Astrocyte of the cerebellum (primary cell): ENCODE measurements at regions not wholly inside any gene's neighbourhood (a gene's known extent, or its start where the extent isn't known, plus 50 kb on each side); places are given as distances from the start of the nearest gene placed in this dataset.

Experiments used
- DNase-seq: peaks from one replicate; pipeline ENCODE4 v3.0.0-alpha.2; 2011; ENCODE audit warnings: low read depth
- H3K4me3 ChIP-seq: 2 replicates; pipeline ENCODE4 v1.5.1; 2011; ENCODE audit warnings: mild to moderate bottlenecking, low read depth, low read length, moderate library complexity
- in situ Hi-C: cut with HindIII; loops from 2 replicates; pipeline ENCODE4 v1.10.0; 2017; ENCODE audit warnings: low sequenced_read_pairs
- TF ChIP-seq, protein P1 (sequence below): IDR thresholded peaks from 2 replicates; pipeline ENCODE4 v1.5.1; 2012; ENCODE audit warnings: low read length, low read depth, moderate library complexity, mild to moderate bottlenecking; ENCODE audit errors: missing control alignments

DNA sequence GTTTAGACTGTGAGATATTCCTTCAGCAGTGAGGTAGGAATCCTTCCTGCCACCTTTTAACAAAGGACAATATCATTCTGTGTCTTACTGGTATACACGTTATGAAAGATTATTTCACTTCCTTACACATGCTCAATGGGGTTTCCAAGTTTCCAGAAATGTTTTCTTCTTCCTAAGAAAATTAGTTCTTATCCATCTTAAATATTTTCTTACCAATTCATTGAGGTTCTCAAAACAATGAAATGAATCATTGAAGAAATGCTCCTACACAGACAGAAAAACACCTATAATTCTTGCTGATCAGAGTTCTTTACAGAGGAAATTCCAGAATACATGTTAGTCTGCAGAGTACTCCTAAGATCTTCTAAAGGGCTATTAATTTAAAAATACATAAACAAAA is 51.4 kb upstream of the SEC61G start:
- no peak for DNase-seq
- no peak overlapping the region for H3K4me3 ChIP-seq
- in situ Hi-C loops = loop anchor here (25.0 kb wide), 2 partner anchors 252 to 752 kb away; partner anchors contain the start of gene VOPP1
- TF ChIP-seq, protein P1, sequence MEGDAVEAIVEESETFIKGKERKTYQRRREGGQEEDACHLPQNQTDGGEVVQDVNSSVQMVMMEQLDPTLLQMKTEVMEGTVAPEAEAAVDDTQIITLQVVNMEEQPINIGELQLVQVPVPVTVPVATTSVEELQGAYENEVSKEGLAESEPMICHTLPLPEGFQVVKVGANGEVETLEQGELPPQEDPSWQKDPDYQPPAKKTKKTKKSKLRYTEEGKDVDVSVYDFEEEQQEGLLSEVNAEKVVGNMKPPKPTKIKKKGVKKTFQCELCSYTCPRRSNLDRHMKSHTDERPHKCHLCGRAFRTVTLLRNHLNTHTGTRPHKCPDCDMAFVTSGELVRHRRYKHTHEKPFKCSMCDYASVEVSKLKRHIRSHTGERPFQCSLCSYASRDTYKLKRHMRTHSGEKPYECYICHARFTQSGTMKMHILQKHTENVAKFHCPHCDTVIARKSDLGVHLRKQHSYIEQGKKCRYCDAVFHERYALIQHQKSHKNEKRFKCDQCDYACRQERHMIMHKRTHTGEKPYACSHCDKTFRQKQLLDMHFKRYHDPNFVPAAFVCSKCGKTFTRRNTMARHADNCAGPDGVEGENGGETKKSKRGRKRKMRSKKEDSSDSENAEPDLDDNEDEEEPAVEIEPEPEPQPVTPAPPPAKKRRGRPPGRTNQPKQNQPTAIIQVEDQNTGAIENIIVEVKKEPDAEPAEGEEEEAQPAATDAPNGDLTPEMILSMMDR = no peak

DNA sequence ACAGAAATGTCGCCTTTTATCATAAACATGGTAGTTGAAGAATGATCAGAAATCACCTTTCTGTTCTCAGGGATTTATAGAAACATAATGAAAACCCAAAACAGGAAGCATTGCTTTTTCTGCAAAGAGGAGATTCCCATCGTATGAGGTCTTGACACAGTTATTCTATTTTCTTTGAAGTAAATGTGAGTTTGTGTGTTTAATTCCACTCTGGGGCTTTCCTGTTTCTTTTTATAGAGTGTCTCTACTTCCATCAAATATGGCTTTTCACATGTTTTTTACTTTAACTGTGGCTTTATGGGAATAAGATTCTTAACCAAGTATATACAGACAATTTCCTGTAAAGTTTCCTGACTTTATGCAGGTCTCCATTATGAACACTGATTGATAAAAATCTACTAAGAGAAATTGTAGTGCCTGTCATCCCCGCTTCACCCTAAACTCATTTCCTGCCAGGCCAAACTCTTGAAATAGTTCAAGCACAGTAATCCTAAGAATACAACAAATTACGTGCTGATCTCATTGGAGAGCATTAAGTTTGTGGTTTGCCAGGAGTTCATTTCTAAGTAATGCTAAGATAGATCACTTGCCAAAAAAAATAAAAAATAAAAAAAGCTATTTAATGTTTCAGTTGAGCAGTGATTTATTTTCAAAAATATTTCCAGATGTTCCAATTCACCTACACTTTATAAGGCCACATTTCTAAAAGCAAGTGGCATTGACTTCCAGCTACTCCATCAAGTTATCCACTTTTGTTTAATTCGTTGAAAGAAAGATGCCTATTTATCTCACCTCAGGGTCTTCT is 52.2 kb upstream of the SEC61G start:
- H3K4me3 ChIP-seq = no peak overlapping the region

DNA sequence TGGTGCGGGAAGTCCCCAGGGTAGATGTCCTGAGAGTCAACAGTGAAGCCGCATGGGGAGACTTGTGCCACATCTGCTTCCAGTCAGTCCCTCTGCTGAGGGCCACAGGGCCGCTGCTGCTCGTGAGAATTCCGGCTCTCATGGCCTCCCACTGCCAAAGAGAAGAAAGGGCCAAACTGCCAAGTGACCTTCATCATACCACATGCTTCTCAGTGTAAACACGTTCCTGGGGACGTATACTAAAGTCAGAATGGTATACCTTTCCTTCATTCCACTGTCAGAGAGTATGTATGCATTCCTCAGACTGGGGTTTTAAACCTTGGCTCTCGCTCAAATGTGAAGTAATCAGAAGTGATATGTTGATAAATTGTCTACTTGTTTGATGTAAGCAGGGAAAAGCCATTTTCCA is 52.8 kb upstream of the SEC61G start:
- no peak overlapping the region for H3K4me3 ChIP-seq
- in situ Hi-C loops = loop anchor here (25.0 kb wide), 2 partner anchors 250 to 750 kb away; partner anchors contain the start of gene VOPP1
- TF ChIP-seq, protein P1 = no peak
- peak; percentile 74 for DNase-seq

More for the DNA sequence above, 52.2 kb upstream of the SEC61G start:
- in situ Hi-C loops = loop anchor here (25.0 kb wide), 2 partner anchors 251 to 751 kb away; partner anchors contain the start of gene VOPP1
- TF ChIP-seq, protein P1 = no peak
- peak; percentile 83 for DNase-seq

DNA sequence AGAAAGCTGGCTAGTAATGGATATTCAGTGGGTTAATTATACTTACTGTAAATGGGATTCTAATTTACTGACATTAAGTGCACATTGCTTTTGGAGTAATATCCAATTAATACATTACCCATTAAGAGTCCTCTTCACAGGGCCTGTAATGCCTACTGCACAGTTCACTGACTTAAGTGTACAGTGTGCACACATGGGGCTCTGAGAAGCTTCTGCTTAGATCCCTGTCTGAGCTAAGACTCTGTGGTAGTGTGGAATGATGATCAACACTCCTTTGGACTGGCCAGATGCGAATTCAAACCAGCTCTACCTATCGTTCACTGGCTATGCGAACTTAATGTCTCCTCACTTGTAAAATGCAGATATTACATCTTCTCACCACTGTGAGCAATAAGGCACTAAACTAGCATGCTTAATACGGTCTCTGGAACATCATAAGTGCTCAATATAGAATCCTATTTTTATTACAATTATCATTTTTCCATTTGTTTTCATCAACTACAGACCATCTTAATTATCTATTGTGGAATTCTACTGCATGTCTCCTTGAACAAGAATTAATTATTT is 53.8 kb upstream of the SEC61G start:
- in situ Hi-C loops = loop anchor here (25.0 kb wide), 2 partner anchors 249 to 749 kb away; partner anchors contain the start of gene VOPP1
- no peak for DNase-seq
- TF ChIP-seq, protein P1 = no peak
- no peak overlapping the region for H3K4me3 ChIP-seq

DNA sequence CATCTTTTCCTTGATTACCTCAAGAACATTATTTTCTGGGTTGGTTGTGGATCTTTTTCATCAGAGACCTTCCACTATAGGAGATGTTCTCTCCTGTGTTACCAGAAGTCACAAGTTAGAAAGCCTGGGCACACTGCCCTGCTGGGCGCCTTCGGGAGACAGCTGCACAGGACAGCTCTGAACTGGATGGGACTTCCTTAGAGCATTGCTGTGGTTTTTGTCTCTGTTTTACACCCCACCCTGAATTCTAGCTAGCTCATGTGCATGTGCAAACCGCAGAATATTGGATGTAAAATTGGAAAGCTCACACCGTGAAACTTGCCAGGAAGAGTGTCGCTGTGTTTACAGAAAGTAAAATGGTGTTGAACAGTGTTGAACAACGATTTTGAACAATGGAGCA is 54.4 kb upstream of the SEC61G start:
- DNase-seq = peak; percentile 33
- TF ChIP-seq, protein P1 = no peak
- in situ Hi-C loops = loop anchor here (25.0 kb wide), 2 partner anchors 249 to 749 kb away; partner anchors contain the start of gene VOPP1
- H3K4me3 ChIP-seq = no peak overlapping the region

DNA sequence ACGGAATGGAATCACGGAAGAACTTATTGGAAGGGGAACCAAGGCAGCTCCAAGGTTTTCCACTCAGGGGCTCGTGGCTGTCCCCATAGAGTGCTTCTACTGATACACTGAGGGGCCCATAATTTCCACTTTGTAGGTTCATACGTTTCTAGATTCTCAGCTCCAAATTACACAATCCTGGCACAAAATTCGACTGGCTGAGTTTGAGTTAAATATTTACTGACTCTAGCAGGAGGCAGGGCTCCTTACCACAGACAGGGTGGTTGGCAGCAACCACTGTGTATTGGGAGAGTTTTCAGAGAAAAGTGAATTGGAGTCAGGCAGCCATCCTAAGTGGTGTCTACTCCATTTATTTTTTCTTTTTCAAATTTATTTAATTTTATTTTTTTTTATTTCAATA is 55.4 kb upstream of the SEC61G start:
- H3K4me3 ChIP-seq = no peak overlapping the region
- no peak for DNase-seq
- TF ChIP-seq, protein P1 = no peak
- in situ Hi-C loops = loop anchor here (25.0 kb wide), 2 partner anchors 248 to 748 kb away; partner anchors contain the start of gene VOPP1
